Inflammatory macrophage treated with lipopolysaccharide for 1 hour (primary cell): ENCODE measurements at regions not wholly inside any gene's neighbourhood (a gene's known extent, or its start where the extent isn't known, plus 50 kb on each side); places are given as distances from the start of the nearest gene placed in this dataset.

Source experiments
- DNase-seq, 2 donors: peaks; one replicate each; pipeline ENCODE4 v3.0.0-alpha.2; 2020 to 2022

GRCh38 chr14:95034788-95035187 is 122.5 kb downstream of the DICER1 start:
- DNase-seq: no peak

- no peak for DNase-seq
Measured at GRCh38 chr14:95033682-95034632, 123.4 kb downstream of the DICER1 start.

- DNase-seq: no peak
Measured at GRCh38 chr14:95033031-95033430, 124.3 kb downstream of the DICER1 start.

GRCh38 chr14:95026851-95027463 is 130.4 kb downstream of the DICER1 start:
- DNase-seq: no peak

GRCh38 chr14:95025941-95026340 is 131.4 kb downstream of the DICER1 start:
- DNase-seq: no peak

GRCh38 chr14:95025218-95025617 is 132.1 kb downstream of the DICER1 start:
- DNase-seq: no peak

GRCh38 chr14:95024380-95024779 is 132.9 kb downstream of the DICER1 start:
- no peak for DNase-seq

- DNase-seq: no peak
Measured at GRCh38 chr14:95023886-95024285, 133.4 kb downstream of the DICER1 start.

GRCh38 chr14:95023115-95023514 is 134.2 kb downstream of the DICER1 start:
- DNase-seq: no peak

- DNase-seq: no peak
Measured at GRCh38 chr14:95021588-95021987, 135.7 kb downstream of the DICER1 start.

- DNase-seq: no peak
Measured at GRCh38 chr14:95018821-95019220, 138.5 kb downstream of the DICER1 start.

GRCh38 chr14:95015046-95015445 is 142.3 kb downstream of the DICER1 start:
- DNase-seq: no peak

- no peak for DNase-seq
Measured at GRCh38 chr14:95014036-95014435, 143.3 kb downstream of the DICER1 start.

GRCh38 chr14:95011445-95012006 is 145.8 kb downstream of the DICER1 start:
- DNase-seq: no peak

- no peak for DNase-seq
Measured at GRCh38 chr14:95008445-95009217, 148.7 kb downstream of the DICER1 start.

GRCh38 chr14:95007921-95008320 is 149.4 kb downstream of the DICER1 start:
- DNase-seq: no peak

GRCh38 chr14:95006479-95006878 is 150.8 kb downstream of the DICER1 start:
- no peak for DNase-seq

- no peak for DNase-seq
Measured at GRCh38 chr14:95006051-95006450, 151.3 kb downstream of the DICER1 start.

GRCh38 chr14:95003099-95003960 is 154.0 kb downstream of the DICER1 start:
- DNase-seq: no peak

- DNase-seq: peak; percentile 75
Measured at GRCh38 chr14:94998685-94999084, 158.6 kb downstream of the DICER1 start.

GRCh38 chr14:94998110-94998509 is 159.2 kb downstream of the DICER1 start:
- no peak for DNase-seq

GRCh38 chr14:94995551-94995950 is 161.8 kb downstream of the DICER1 start:
- no peak for DNase-seq
